ENCODE measurements at regions not wholly inside any gene's neighbourhood (a gene's known extent, or its start where the extent isn't known, plus 50 kb on each side); places are given as distances from the start of the nearest gene placed in this dataset.

DNA sequence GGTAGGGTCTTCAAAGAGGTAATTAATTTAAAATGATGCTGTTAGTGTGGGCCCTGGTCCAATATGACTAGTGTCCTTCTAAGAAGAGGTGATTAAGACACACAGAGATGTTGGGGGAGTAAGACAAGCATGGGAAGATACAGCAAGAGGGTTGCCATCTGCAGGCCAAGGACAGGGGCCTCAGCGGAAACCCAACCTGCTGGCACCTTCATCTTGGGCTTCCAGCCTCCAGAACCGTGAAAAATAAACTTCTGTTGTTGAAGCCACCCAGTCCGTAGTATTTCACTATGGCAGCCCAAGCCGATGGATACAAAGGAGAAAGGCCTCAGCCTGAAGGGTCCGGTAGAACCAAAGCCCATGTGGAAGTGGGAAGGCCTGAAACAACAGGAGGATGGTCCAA is 161.7 kb upstream of the UBE2E1 start:
- H3K27ac Mint-ChIP-seq = no peak overlapping the region
- no peaks in the 10 kb centered on the region for H3K9me3 ChIP-seq (ENCODE audit: control insufficient read depth in 1 of 2, low read length in 2 of 2)
- H3K27me3 ChIP-seq (ENCODE audit: insufficient read depth, low read length) = no peaks in the 10 kb centered on the region
- ChIA-PET POLR2A (ENCODE audit: partially characterized antibody) (no interaction called here), CTCF (ENCODE audit: partially characterized antibody) (no interaction called here)
- peaks cover 5 to 9% of the 10 kb centered on the region in 2 donors for H3K27me3 Mint-ChIP-seq
- no peak overlapping the region for H3K27ac ChIP-seq (ENCODE audit: low read depth, low read length)
- no peaks in the 10 kb centered on the region for H3K36me3 ChIP-seq (ENCODE audit: insufficient read depth, low read length)
- DNase-seq = no peak
- no peak overlapping the region for H3K4me3 Mint-ChIP-seq
- no peaks in the 10 kb centered on the region for H3K4me1 ChIP-seq (ENCODE audit: insufficient read depth, low read length)
- peaks cover 0 to 3% (median under 1%) of the 10 kb centered on the region in 8 donors for H3K9me3 Mint-ChIP-seq
- intact Hi-C loops (cut with micrococcal nuclease) = no loop called here
- no peak overlapping the region for H3K4me3 ChIP-seq (ENCODE audit: low read length in 2 of 2)
- no peaks in the 10 kb centered on the region for H3K4me1 Mint-ChIP-seq
- no peaks in the 10 kb centered on the region for H3K36me3 Mint-ChIP-seq

- Mint-ChIP-seq H3K27ac (no peak overlapping the region), H3K36me3 (no peaks in the 10 kb centered on the region), H3K9me3 (peaks cover 0 to 2% (median under 1%) of the 10 kb centered on the region in 8 donors)
Observed at GRCh38 chr3:23644676-23645075, 161.1 kb upstream of the UBE2E1 start.

DNA sequence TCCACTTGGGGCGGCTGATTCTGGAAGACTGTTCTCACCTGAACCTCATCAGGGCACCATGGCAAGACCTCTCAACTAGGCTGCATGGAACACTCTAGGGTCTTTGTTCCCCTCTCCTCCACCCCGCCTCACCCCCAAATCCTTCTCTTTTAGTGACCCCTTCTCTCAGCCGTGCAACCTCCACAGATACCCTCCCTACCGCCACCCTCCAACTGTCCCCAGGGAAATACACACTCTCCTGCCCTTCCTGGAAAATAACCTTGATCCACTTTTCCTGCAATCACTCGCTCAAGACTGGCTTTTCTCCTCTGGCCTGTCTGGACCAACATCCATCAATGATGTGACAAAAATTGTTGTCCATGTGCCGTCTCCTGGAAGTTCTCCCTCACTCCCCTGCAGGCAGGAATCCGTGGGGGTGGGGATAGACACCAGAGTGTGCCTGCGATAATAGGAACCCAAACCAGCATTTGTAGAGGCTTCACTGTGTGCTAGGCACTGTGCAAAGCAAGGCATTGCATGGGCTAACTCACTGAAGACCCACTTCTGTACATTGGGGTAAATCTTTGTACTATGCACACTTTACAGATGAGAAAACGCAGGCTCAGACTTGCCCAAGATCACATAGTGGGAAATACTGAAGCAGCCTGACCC is 160.1 kb upstream of the UBE2E1 start:
- Histone ChIP-seq H3K27me3 (ENCODE audit: insufficient read depth, low read length) (no peaks in the 10 kb centered on the region), H3K4me3 (ENCODE audit: low read length in 2 of 2) (no peak overlapping the region), H3K27ac (ENCODE audit: low read depth, low read length) (no peak overlapping the region), H3K9me3 (ENCODE audit: control insufficient read depth in 1 of 2, low read length in 2 of 2) (no peaks in the 10 kb centered on the region), H3K4me1 (ENCODE audit: insufficient read depth, low read length) (no peaks in the 10 kb centered on the region), H3K36me3 (ENCODE audit: insufficient read depth, low read length) (no peaks in the 10 kb centered on the region)
- intact Hi-C loops (cut with micrococcal nuclease) = no loop called here
- no peak overlapping the region for H3K4me3 Mint-ChIP-seq
- H3K27me3 Mint-ChIP-seq = peaks cover 11 to 18% of the 10 kb centered on the region in 2 donors
- CTCF ChIA-PET (ENCODE audit: partially characterized antibody) = no interaction called here
- H3K9me3 Mint-ChIP-seq = peaks cover 0 to 2% (median 0%) of the 10 kb centered on the region in 8 donors
- no peak for DNase-seq
- no peaks in the 10 kb centered on the region for H3K36me3 Mint-ChIP-seq
- no peaks in the 10 kb centered on the region for H3K4me1 Mint-ChIP-seq
- POLR2A ChIA-PET (ENCODE audit: partially characterized antibody) = no interaction called here
- no peak overlapping the region for H3K27ac Mint-ChIP-seq

More at GRCh38 chr3:23644676-23645075, 161.1 kb upstream of the UBE2E1 start:
- Mint-ChIP-seq H3K4me3 (no peak overlapping the region), H3K27me3 (peaks cover 11% of the 10 kb centered on the region in 2 donors), H3K4me1 (no peaks in the 10 kb centered on the region)
- Histone ChIP-seq H3K4me3 (ENCODE audit: low read length in 2 of 2) (no peak overlapping the region), H3K36me3 (ENCODE audit: insufficient read depth, low read length) (no peaks in the 10 kb centered on the region), H3K27me3 (ENCODE audit: insufficient read depth, low read length) (no peaks in the 10 kb centered on the region), H3K4me1 (ENCODE audit: insufficient read depth, low read length) (no peaks in the 10 kb centered on the region), H3K27ac (ENCODE audit: low read depth, low read length) (no peak overlapping the region), H3K9me3 (ENCODE audit: control insufficient read depth in 1 of 2, low read length in 2 of 2) (no peaks in the 10 kb centered on the region)
- DNase-seq = no peak
- ChIA-PET POLR2A (ENCODE audit: partially characterized antibody) (no interaction called here), CTCF (ENCODE audit: partially characterized antibody) (no interaction called here)
- intact Hi-C loops (cut with micrococcal nuclease) = no loop called here

DNA sequence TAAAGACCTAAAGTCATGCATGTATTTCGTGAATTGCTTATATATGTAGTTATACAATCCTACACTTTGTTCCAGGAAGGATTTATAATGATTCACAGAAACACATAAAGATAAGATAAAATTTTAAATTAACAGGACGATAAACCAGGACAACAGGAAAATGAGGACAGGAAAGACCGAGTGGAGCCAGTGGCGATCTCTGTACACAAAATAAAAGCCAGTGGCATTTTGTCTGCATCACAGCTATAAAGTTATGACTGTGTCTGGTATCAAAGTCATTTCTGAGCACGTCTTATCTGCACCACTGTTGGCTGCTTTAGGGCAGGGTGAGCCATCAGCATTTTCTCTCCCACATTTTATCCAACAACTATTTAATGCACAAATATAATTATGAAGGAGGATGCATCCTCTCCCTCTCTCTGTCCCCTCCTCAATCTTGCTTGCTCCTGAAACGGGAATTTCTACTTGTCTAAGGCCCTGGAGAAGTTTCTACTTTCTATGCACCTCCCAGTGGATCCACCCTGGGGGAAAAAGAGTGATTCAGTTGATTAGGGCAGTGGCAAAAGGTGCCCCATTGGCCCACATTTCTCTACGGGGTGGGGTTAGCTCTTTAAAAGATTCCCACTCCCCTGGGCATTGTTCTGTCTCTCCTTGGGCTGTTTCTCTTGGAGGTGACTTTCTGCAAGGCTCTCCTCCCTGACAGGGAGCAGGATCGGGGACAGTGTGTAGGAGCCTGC is 159.4 kb upstream of the UBE2E1 start:
- Histone ChIP-seq H3K36me3 (ENCODE audit: insufficient read depth, low read length) (no peaks in the 10 kb centered on the region), H3K27me3 (ENCODE audit: insufficient read depth, low read length) (no peaks in the 10 kb centered on the region), H3K27ac (ENCODE audit: low read depth, low read length) (no peak overlapping the region), H3K9me3 (ENCODE audit: control insufficient read depth in 1 of 2, low read length in 2 of 2) (no peaks in the 10 kb centered on the region), H3K4me3 (ENCODE audit: low read length in 2 of 2) (no peak overlapping the region), H3K4me1 (ENCODE audit: insufficient read depth, low read length) (no peaks in the 10 kb centered on the region)
- H3K9me3 Mint-ChIP-seq = peaks cover 0 to 2% (median 0%) of the 10 kb centered on the region in 8 donors
- H3K36me3 Mint-ChIP-seq = no peaks in the 10 kb centered on the region
- no peaks in the 10 kb centered on the region for H3K4me1 Mint-ChIP-seq
- intact Hi-C loops (cut with micrococcal nuclease) = no loop called here
- no peak overlapping the region for H3K27ac Mint-ChIP-seq
- POLR2A ChIA-PET (ENCODE audit: partially characterized antibody) = no interaction called here
- CTCF ChIA-PET (ENCODE audit: partially characterized antibody) = no interaction called here
- peaks cover 11 to 18% of the 10 kb centered on the region in 2 donors for H3K27me3 Mint-ChIP-seq
- no peak for DNase-seq
- H3K4me3 Mint-ChIP-seq = no peak overlapping the region

- Histone ChIP-seq H3K27ac (ENCODE audit: low read depth, low read length) (no peak overlapping the region), H3K27me3 (ENCODE audit: insufficient read depth, low read length) (no peaks in the 10 kb centered on the region), H3K36me3 (ENCODE audit: insufficient read depth, low read length) (no peaks in the 10 kb centered on the region), H3K4me3 (ENCODE audit: low read length in 2 of 2) (no peak overlapping the region), H3K9me3 (ENCODE audit: control insufficient read depth in 1 of 2, low read length in 2 of 2) (no peaks in the 10 kb centered on the region), H3K4me1 (ENCODE audit: insufficient read depth, low read length) (no peaks in the 10 kb centered on the region)
- Mint-ChIP-seq H3K27me3 (peaks cover 10 to 18% of the 10 kb centered on the region in 2 donors), H3K36me3 (no peaks in the 10 kb centered on the region), H3K4me1 (no peaks in the 10 kb centered on the region), H3K4me3 (no peak overlapping the region), H3K9me3 (peaks cover 0 to 4% (median 0%) of the 10 kb centered on the region in 8 donors), H3K27ac (no peak overlapping the region)
- intact Hi-C loops (cut with micrococcal nuclease) = no loop called here
- ChIA-PET POLR2A (ENCODE audit: partially characterized antibody) (no interaction called here), CTCF (ENCODE audit: partially characterized antibody) (no interaction called here)
- no peak for DNase-seq
Observed at GRCh38 chr3:23647706-23648258, 158.0 kb upstream of the UBE2E1 start.

GRCh38 chr3:23648326-23648995 is 157.3 kb upstream of the UBE2E1 start:
- no peak for DNase-seq
- Histone ChIP-seq H3K27ac (ENCODE audit: low read depth, low read length) (no peak overlapping the region), H3K9me3 (ENCODE audit: control insufficient read depth in 1 of 2, low read length in 2 of 2) (no peaks in the 10 kb centered on the region), H3K4me3 (ENCODE audit: low read length in 2 of 2) (no peak overlapping the region), H3K4me1 (ENCODE audit: insufficient read depth, low read length) (no peaks in the 10 kb centered on the region), H3K36me3 (ENCODE audit: insufficient read depth, low read length) (no peaks in the 10 kb centered on the region), H3K27me3 (ENCODE audit: insufficient read depth, low read length) (no peaks in the 10 kb centered on the region)
- Mint-ChIP-seq H3K4me3 (no peak overlapping the region), H3K9me3 (peaks cover 0 to 2% (median 0%) of the 10 kb centered on the region in 8 donors), H3K27ac (no peak overlapping the region), H3K4me1 (peaks cover 0 to 1% (median 0%) of the 10 kb centered on the region in 4 donors), H3K27me3 (peaks cover 10 to 18% of the 10 kb centered on the region in 2 donors), H3K36me3 (no peaks in the 10 kb centered on the region)
- POLR2A ChIA-PET (ENCODE audit: partially characterized antibody) = no interaction called here
- CTCF ChIA-PET (ENCODE audit: partially characterized antibody) = interaction anchor here (1.3 kb wide), 1 partner anchor 8 kb away, joined by 3 read pairs; no protein-coding TSS in a partner anchor
- intact Hi-C loops (cut with micrococcal nuclease) = no loop called here

- no peaks in the 10 kb centered on the region for H3K27me3 ChIP-seq (ENCODE audit: insufficient read depth, low read length)
- H3K4me1 ChIP-seq (ENCODE audit: insufficient read depth, low read length) = no peaks in the 10 kb centered on the region
- no peak overlapping the region for H3K4me3 ChIP-seq (ENCODE audit: low read length in 2 of 2)
- Mint-ChIP-seq H3K4me3 (no peak overlapping the region), H3K27ac (no peak overlapping the region), H3K9me3 (peaks cover 0 to 2% (median 0%) of the 10 kb centered on the region in 8 donors), H3K4me1 (peaks cover 0 to 1% (median 0%) of the 10 kb centered on the region in 4 donors), H3K36me3 (no peaks in the 10 kb centered on the region), H3K27me3 (peaks cover 10 to 18% of the 10 kb centered on the region in 2 donors)
- intact Hi-C loops (cut with micrococcal nuclease) = no loop called here
- no peak for DNase-seq
- H3K9me3 ChIP-seq (ENCODE audit: control insufficient read depth in 1 of 2, low read length in 2 of 2) = no peaks in the 10 kb centered on the region
- CTCF ChIA-PET (ENCODE audit: partially characterized antibody) = interaction anchor here (1.3 kb wide), 1 partner anchor 9 kb away, joined by 3 read pairs; no protein-coding TSS in a partner anchor
- POLR2A ChIA-PET (ENCODE audit: partially characterized antibody) = no interaction called here
- no peak overlapping the region for H3K27ac ChIP-seq (ENCODE audit: low read depth, low read length)
- no peaks in the 10 kb centered on the region for H3K36me3 ChIP-seq (ENCODE audit: insufficient read depth, low read length)
Observed at GRCh38 chr3:23648996-23649395, 156.8 kb upstream of the UBE2E1 start.

Measured in CD4-positive, alpha-beta memory T cell (primary cell).